GM19043 (cell line): ENCODE measurements at regions not wholly inside any gene's neighbourhood (a gene's known extent, or its start where the extent isn't known, plus 50 kb on each side); places are given as distances from the start of the nearest gene placed in this dataset.

Source experiments
- ATAC-seq: cut with Tn5 transposase; IDR thresholded peaks from one replicate; pipeline ENCODE4 v1.9.1; 2021; ENCODE audit warnings: low read depth; ENCODE audit not compliant: unreplicated experiment

DNA sequence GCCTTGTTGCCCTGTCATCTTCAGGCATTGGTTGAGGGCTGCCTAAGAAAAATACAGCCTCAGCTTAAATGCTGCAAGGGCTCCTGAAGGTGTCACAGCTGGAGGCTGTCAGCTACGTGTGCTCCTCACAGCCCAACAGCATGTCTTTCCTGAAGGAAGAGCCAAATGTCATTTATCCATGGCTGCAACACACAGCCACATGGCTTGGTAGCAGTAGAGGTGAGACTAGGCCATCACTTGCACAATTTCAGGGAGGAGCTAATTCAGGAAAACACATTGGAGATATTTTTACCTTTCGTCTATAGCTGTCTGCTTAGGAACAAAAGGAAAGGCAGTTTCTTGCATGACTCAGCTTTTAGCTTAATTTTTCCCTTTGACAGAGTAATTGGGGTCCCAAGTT is 260.7 kb downstream of the SYK start:
- ATAC-seq = no peak

DNA sequence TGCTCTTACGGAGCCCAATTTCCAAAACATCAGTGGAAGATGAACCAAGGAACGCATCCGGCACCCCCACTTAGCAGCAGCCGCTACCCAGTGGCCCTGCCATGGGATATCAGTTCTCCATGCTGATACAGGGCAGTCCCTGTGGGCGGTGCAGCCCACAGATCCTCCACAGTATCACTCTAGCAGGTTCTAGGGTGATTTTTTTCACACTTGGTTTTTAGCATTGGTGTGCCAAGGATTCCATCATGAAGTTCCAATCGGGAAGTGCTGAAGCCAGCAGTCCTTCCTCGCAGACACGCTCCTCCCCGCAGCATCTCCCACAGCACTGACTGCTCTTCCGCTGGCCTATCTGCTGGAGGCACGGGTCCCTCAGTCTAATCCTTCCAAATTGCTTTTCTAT is 261.9 kb downstream of the SYK start:
- no peak for ATAC-seq

DNA sequence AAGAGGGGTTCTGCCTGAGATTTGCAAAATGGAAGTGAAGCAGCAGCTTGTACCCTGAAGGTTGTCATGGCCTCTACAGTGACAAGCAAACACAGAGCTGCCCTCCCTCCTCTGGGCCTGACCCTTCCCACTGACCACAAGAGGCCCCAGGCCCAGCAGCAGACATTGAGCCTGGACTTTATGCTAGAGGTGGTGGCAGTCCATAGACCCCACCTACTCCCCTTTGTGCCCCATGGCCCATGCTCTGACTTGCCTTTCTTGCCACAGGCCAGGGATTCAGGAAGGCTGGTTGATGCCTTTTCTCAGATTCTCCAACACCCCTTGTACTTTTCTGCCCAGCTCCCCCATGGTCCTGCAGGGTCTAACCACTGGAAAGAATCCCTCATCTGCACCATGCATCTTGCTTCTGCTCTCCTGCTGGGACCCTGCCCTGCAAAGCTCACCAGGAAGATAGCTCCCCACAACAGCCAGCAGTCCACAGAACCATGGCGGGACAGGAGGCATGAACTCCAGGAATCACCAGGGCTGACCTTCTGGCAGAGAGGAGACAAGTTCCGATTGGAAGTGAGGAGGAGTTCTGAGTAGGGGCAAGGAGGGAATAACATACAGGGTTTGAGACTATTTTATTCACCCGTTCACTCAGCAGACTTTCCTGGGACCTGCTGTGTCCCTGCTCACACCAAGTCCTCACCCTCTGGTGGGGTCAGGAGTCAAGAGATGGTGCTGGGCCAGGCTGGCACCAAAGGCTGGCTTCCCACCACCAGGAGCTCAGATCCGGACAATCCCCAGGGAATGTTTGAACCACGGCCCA is 263.8 kb downstream of the SYK start:
- no peak for ATAC-seq

DNA sequence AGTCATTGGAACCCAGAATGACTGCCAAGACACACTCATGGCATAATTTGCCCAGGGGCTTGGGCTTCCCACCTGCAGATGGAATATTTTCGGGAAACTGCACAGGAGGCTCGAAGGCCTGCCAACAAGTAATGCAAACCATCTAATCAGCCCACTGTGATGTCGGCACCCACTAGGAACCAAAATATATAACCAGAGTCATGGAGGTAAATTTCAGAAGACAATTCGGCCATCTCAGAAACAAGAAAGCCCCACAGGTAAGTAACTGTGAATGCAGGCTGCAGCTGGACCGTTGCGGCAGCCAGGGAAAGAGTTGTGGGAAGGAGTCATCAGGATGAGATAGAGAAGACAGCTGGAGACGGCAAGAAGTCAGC is 264.4 kb downstream of the SYK start:
- no peak for ATAC-seq

DNA sequence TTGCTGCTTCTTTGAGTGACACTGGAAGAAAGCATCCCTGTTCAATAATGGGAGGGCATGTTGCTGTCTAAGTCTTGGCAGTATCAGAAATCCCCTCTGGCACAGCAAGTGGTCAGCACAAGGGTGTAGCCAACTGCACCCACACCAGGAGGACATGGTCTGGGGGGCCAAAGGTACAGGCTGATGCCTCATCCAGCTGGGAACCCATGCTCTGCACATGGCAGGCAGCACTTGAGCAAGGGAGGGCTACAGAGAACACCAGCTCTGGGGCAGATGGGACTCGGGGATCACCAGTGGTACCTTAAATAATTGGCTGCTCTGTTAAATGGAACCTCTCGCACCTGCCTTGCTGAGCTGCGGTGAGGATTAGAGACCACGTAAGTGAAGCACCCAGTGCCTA is 265.2 kb downstream of the SYK start:
- ATAC-seq = no peak

DNA sequence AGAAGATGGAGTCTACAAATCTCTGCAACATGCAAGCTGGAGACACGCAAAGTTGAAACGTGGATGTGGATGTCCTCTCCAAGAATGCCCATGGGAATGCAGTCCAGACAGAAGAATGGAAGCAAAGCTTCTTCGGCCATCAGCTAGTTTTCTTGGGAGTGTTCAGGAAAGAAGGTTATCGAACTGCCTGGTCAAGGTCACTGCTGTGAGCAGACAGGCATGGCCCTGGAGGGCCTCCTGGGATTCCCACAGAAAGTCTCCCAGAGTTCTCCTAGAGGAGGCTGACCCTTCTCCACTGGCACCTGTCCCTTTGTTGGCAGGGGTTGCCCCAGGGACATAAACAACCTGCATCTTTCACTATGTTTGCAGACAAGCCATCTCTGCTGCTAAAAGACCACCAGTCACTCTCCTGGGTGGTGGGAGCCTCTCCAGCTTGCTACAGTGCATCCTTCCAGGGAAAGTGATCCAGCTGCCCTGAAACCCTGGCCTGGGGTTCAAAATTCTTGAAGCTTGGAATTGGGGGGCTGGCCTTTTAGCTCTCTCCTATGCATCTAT is 265.8 kb downstream of the SYK start:
- ATAC-seq = no peak

DNA sequence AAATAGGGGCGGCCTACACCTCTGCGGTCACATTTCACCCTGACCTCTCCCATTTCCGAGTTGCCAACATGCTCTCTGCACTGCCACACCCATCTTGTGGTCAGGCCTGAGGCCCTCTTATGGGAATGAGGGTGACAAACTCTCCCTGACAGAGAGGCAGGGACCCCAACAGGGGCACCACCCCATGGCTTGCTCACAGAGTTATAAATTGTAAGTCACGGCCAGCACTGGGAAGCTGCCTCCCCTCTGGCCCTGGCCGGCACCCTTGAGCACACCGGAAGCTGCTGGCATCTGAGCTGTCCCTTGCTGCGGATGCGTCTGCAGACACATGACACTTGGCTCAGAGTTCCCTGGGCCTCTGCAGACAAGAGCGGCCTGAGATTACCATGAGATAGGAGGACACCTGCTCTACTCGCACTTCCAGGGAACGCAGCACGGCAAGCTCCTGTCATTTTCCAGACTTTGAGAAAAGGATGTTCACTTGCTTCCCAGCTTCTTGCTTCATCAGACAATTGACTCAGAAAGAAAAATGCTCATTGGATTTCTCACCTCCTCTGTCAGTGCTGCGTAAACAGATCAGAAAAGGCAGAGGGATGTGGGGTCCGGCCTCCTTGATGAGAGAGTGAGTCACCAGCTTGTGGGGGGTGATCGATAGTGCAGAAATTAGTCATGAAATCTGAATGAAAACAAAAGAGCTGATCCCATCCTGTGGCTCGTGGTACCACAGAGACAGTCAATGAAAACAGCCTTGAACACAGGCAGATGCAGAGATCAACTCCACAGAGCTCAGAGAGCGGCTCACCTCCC is 269.8 kb downstream of the SYK start:
- ATAC-seq = no peak

DNA sequence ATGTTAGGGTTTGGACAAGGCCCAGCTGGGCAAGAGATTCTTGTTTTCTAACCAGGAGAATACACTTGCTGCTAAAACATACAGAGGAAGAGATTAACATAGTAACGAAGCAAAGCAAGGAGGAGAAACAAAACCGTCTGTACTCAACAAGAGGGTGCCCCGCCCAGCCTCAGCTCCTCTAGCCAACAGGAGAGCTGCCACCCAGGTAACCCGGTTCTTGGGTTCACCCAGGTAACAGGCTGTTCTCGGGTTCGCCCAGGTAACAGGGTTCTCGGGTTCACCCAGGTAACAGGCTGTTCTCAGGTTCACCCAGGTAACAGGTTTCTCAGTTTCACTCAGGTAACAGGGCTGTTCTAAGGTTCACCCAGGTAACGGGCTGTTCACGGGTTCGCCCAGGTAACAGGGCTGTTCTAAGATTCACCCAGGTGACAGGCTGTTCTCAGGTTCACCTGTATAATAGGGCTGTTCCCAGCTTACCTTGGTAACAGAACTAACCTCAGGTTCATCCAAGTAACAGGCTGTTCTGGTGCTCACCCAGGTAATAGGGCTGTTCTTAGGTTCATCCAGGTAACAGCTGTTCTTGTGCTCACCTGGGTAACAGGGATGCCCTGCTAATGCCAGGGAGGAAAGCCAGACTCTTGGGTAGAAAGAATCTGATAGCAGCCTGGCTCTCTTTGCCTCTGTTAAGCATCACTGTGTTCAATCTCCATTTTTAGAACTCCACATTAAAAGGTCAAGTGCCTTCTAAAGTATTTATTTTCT is 271.6 kb downstream of the SYK start:
- ATAC-seq = no peak

DNA sequence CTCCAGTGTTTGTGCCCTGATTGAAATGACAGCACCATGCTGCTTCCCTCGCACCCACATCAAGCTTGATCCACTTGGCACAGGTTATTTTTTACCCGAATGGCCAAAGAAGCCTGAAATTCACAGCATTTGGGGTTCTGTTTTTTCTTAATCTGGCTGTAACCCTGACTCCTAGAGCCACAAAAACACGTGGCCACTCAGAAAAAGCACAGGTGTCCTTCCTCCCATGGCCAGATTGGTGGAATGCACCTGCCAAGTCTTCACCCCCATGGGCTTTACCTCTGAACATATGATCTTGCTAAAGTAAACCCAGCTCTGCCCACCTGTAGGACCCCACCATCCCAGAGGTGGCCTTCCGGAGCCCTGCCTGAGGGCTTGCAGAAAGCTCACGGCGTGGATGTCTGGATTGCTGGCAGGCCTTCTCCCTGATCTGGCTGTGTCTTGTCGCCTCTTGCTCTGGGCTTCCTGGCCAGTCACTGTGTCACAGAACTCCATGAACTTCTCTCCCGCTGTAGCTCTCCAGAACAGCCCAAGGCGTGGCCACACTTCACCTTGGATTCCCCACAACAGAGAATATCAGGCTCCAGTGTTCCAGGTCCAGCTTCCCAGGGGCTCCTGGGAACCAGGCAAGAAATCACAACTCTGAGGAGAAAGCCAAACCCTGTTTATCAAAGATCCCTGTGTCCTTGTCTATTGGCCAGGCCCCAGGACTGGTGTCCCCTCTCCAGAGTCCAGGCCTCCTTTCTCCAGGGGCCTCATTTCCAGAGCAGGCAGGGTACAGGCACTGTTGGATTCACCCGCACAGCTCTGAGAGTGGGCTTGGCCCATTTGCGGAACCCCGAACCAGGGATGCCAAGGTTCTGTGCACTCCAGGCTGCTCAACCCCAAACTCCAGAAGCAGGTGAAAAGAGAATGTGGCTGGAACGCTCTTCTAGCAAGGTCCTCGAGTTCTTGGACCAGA is 272.5 kb downstream of the SYK start:
- ATAC-seq = no peak

DNA sequence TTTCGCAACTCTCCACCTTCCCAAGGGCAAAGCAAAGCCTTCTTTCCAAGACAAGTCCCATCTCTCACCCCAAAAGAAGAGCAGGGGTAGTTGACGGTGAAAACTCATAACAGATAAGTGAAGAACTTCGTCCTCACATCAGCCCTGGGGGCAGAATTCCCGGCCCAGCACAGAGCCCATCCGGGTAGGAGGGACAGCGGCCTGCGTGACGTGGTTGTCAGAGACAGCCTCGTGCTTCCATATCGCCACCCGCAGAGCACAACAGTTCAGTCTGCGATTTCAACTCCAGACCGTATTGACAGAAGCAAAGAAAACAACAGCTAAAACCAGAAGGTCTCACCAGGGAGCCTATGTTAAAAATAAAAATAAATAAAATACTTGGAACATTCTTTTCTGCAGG is 273.2 kb downstream of the SYK start:
- ATAC-seq = no peak

DNA sequence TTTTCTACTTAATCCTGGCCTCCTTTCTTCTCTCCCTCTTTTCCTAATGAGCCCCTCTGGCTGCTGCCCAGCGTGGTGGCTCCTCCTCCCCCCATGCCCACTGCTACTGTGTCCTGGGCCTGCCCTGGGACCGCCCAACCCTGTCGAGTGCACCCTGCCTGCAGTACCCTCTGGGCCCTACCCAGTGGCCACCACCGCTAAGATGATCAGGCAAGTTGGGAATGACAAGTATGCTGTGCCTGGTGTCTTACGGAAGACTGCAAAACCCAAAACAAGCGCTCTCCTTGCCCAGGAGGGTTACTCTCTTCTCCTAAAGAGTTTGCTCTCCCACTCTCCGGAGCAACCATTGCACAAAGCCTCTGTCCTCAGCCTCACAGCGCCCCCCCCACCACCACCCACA is 273.7 kb downstream of the SYK start:
- ATAC-seq = no peak

DNA sequence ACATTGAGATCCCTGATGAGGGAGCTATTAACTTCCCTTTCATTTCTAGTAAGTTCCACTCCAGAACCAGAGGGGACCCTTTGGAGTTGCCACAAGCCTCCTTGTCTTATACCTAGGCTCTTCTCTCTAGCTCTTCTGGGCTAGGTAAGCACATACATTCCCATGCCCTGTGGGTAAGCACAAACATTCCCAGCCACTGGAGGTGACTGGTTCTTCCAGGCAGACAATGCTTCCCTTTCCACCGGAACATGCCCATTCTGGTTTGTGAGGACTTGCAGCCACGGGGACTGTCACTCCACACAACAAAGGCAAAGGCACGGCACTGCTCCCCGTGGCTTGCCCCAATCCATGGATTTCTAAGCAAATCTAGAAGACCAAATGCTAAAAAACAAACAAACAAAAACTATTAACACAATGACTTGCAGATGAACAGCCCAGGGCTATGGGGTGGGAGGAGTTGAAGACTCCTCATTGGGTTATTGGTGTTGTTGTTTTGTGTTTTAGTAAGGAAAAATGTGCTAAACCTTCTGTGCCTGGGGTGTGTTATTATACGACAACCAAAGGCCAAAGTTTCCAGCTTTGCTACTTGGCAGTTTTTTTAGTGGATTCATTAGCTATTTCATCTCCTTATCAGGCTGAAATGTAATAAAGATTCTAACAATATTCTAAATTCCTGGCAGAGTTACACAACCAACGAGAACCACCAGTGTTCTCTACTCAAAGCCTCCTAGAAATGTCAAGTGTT is 276.2 kb downstream of the SYK start:
- no peak for ATAC-seq

DNA sequence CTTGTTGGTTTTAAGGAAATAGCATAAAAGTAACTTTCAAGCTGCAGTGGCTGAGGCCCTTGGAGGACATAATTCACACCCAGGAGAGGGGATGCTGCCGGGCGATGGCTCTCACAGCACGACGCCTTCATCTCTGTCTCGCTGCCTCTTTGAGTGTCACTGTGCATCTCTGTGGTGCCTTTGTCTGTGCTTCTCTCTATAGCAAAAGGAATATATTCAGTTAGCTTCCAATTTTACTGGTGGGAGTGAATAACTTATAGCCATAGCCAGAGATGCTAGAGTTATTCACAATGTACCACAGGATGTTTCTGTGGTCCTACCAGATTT is 276.7 kb downstream of the SYK start:
- no peak for ATAC-seq

DNA sequence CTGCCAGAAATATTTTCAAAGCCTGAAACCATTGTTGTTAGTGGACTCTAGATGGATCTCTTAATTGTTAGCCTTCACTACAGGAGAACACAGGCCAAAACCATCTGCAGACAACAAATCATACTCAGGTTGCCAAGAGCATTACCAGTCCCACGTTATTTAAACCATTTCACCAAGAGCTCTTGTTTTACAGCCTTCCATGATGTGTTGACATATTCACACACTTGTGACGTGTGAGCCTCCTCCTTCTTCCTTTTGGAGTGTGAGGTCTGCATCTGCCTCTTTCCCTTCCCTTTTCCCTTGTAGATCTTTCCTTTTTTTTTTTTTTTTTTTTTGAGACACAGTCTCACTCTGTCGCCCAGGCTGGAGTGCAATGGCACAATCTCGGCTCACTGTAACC is 279.0 kb downstream of the AUH start:
- no peak for ATAC-seq

DNA sequence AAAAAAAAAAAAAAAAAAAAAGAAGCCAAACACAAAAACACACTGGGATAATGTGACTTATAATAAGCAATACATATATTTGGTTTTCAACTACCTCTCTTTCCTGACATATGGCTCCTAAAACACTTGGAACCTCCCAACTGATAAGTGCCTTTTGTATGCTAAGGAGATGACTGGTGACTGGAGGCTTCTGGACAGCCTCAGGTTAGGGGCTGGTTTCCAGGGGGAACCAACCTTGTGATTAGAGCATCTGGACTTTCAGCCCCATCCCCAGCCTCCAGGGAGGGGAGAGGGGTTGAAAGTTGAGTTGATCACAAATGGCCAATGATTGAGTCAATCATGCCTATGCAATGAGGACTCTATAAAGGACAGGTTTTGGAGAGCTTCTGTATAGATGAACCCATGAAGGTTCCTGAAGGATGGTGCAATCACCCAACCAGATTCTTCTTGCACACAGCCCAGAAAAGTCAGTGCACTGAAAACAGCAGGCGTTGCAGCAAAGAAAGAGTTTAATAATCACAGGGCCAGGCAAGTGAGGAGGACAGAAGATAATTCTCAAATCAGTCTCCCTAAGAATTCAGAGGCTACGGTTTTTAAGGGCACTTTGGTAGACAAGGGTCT is 276.7 kb downstream of the AUH start:
- ATAC-seq = no peak

DNA sequence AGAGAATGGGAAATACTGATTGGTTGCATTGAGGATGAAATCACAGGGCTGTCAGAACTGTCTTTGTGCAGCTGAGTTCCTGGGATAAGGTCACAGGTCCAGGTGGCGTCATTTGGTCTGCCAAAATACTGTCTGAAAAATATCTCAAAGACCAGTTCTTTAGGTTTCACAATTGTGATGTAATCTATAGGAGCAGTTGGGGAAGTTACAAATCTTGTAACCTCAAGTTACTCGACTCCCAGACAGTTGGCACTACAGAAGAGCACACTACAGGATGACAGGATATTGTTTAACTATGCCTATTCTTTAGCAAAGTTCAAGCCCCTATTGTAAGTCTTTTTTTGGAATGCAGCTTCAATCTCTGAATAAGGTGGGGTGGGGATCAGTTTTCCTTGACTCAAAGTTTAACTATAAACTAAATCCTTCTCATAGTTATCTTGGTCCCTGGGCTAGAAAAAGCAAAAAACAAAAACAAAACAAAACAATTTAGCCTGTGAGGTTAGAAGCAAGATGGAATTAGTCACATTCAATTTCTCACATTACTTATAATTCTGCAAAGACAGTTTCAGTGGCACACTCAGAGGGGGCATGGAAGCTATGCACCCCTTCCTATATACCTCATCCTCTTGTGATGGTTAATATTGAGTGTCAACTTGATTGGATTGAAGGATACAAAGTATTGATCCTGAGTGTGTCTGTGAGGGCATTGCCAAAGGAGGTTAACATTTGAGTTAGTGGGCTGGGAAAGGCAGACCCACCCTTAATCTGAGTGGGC is 276.0 kb downstream of the AUH start:
- ATAC-seq = no peak

DNA sequence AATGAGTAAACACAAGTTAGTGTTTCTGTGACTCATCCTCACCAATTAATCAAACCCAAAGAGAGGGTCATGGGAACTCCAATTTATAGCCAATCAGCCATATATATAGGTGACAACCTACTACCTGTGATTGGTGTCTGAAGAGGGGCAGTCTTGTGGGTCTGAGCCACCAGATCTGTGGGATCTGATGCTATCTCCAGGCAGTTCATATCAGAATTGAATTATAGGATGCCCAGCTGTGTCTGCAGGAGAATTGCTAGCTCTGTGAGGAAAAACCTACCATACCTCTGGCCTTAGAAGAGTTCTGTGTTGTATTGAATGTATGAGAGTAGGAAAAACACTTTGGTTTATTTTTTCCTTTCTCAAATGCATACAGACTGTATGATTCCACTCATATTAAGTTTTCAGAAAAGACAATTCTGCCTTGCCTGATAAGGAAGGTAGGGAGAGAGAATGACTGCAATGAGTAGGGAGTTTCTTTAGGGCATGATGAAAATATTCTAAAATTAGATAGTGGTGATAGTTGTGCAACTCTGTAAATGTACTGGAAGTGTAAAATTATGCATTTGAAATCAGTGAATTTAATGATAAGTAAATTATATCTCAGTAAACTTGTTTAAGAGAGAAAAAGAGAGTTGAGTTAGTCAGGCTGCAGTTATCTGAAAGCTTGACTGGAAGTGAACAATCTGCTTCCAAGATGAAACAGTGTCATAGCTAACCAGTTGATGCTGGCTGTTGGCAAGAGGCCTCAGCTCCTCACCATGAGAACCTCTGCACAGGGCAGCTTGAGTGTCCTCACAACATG is 274.9 kb downstream of the AUH start:
- ATAC-seq = no peak

DNA sequence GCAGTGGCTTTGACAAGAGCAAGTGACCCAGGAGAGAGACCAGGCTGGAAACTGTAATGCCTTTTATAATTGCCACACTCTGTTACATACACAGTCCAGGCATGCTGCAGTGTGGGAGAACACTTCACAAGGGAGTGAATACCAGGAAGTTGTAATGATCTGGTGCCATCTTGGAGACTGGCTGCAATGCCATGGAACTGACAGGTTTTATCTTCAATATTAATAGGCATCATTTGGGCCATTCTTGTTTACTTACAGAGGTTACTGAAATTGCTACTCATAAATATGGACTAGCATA is 274.3 kb downstream of the AUH start:
- ATAC-seq = no peak
